ENCODE measurements at regions not wholly inside any gene's neighbourhood (a gene's known extent, or its start where the extent isn't known, plus 50 kb on each side); places are given as distances from the start of the nearest gene placed in this dataset.

DNA sequence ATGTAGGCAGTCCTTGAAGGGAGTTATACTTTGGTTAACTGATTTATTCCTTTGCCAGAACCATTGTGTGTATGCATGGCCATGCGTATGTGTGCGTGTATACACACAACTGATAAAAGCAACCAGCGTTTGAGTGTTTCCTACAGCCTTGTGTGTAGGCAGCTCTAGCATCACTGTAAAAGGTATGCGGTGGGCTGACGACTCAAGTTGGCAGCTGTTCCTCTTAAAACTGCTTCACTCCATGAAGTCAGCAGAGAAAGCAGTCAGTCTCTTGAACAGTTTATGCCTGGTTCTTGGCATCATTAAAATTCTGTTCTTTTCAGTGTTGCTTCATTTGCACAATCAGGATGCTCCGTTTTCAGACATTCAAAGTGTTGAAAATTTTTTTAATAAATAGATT, 103.5 kb upstream of the FRMPD4 start:
- Histone ChIP-seq H3K27me3 (ENCODE audit: control insufficient read depth, insufficient read depth, low read length) (peaks cover 2% of the 10 kb centered on the region; the same call in 1 of the 2 replicates), H3K9me1 (ENCODE audit: insufficient read depth, low read length) (no peaks in the 10 kb centered on the region), H4K5ac (ENCODE audit: low read depth, low read length) (no peak overlapping the region), H4K20me1 (ENCODE audit: insufficient read depth, low read length) (no peaks in the 10 kb centered on the region), H2BK120ac (ENCODE audit: low read depth, low read length) (no peak overlapping the region), H3K4ac (ENCODE audit: low read depth, low read length) (no peak overlapping the region), H2BK15ac (ENCODE audit: low read depth, low read length) (no peak overlapping the region), H2BK5ac (ENCODE audit: low read depth, low read length, poor library complexity, severe bottlenecking) (no peak overlapping the region), H3K79me1 (ENCODE audit: low read depth in 1 of 2, low read length in 2 of 2) (no peaks in the 10 kb centered on the region), H3K23ac (ENCODE audit: low read depth, low read length) (no peak overlapping the region), H4K8ac (ENCODE audit: low read depth in 2 of 2, low read length in 2 of 2) (no peak overlapping the region), H2BK20ac (ENCODE audit: low read depth, low read length) (no peak overlapping the region), H3K4me3 (ENCODE audit: insufficient read depth, low read depth, low read length) (no peak overlapping the region), H3K56ac (ENCODE audit: extremely low read depth, insufficient read depth, low read length) (no peak overlapping the region), H2AFZ (replicated peaks; ENCODE audit: low read length, poor library complexity) (no peak overlapping the region), H4K91ac (ENCODE audit: insufficient read depth, low read depth, low read length) (no peak overlapping the region), H3K14ac (replicated peaks; ENCODE audit: low read depth, low read length) (no peak overlapping the region), H3K9ac (ENCODE audit: low read depth, low read length) (no peak overlapping the region), H3K27ac (ENCODE audit: insufficient read depth, low read length) (no peak overlapping the region), H2AK5ac (ENCODE audit: low read depth, low read length) (no peak overlapping the region), H2AK9ac (replicated peaks; ENCODE audit: low read depth, low read length, poor library complexity) (no peak overlapping the region), H3K4me2 (ENCODE audit: low read depth, low read length) (no peak overlapping the region), H3K4me1 (ENCODE audit: control insufficient read depth, insufficient read depth, low read length) (no peaks in the 10 kb centered on the region), H3K9me3 (ENCODE audit: control insufficient read depth, insufficient read depth, low read length) (no peaks in the 10 kb centered on the region), H3K18ac (ENCODE audit: low read depth, low read length) (no peak overlapping the region), H3K36me3 (ENCODE audit: control insufficient read depth, insufficient read depth, low read length) (no peaks in the 10 kb centered on the region)
- TF ChIP-seq SMC3 (IDR thresholded peaks at IDR 0.05; ENCODE audit: low read depth, low read length), result no peak
- no peak for TF ChIP-seq NFE2L2 (IDR thresholded peaks at IDR 0.05; ENCODE audit: low read depth, low read length)
- DNase-seq (no peak), ATAC-seq (ENCODE audit: low read depth) (no peak)
- intact Hi-C loops (cut with micrococcal nuclease), result no loop called here
- 90% methylated on average over 2 of the region's 6 CpGs; no CpG with 5 or more reads in 1 of the 2 experiments for WGBS, 2 experiments (ENCODE audit: extremely low coverage in 2 of 2, insufficient read length in 1 of 2)
- ChIA-PET CTCF (no interaction called here), POLR2A (ENCODE audit: unreplicated experiment) (no interaction called here)
- BruUV-seq (replicated peaks), result no TSS peak
- dilution Hi-C loops (cut with HindIII; ENCODE audit: low sequenced_read_pairs, unreplicated experiment), result no loop called here
- in situ Hi-C loops (cut with MboI; ENCODE audit: low sequenced_read_pairs), result no loop called here

Data from IMR-90 (cell line).